Hematopoietic multipotent progenitor cell treated with erythropoietin and hydrocortisone succinate and interleukin-3 and kit ligand, for 4 days (in vitro differentiated cells): ENCODE measurements at regions not wholly inside any gene's neighbourhood (a gene's known extent, or its start where the extent isn't known, plus 50 kb on each side); places are given as distances from the start of the nearest gene placed in this dataset.
"Not testable (repeated sequence)": the region's sequence is repeated elsewhere in the genome, so short reads cannot be mapped to it uniquely, and the experiment has no call there.

Experiments
- DNase-seq: peaks from one replicate; pipeline ENCODE4 v3.0.0-alpha.2; 2015

- not testable (repeated sequence) for DNase-seq
Measured at GRCh38 chr2:111598944-111599343, 285.0 kb downstream of the ANAPC1 start.

GRCh38 chr2:111602259-111602658, 281.7 kb downstream of the ANAPC1 start:
- DNase-seq: not testable (repeated sequence)

- not testable (repeated sequence) for DNase-seq
Measured at GRCh38 chr2:111605798-111606197, 278.2 kb downstream of the ANAPC1 start.

GRCh38 chr2:111606632-111607031, 277.4 kb downstream of the ANAPC1 start:
- DNase-seq: not testable (repeated sequence)

- not testable (repeated sequence) for DNase-seq
Measured at GRCh38 chr2:111609146-111609844, 274.7 kb downstream of the ANAPC1 start.

GRCh38 chr2:111610035-111610434, 274.0 kb downstream of the ANAPC1 start:
- DNase-seq: not testable (repeated sequence)

GRCh38 chr2:111616651-111617218, 267.3 kb downstream of the ANAPC1 start:
- DNase-seq: no peak

GRCh38 chr2:111617299-111618225, 266.4 kb downstream of the ANAPC1 start:
- DNase-seq: no peak

GRCh38 chr2:111618226-111618977, 265.6 kb downstream of the ANAPC1 start:
- DNase-seq: peak; percentile 67

- DNase-seq: peak; percentile 59
Measured at GRCh38 chr2:111618978-111619902, 264.8 kb downstream of the ANAPC1 start.

- no peak for DNase-seq
Measured at GRCh38 chr2:111620281-111620680, 263.7 kb downstream of the ANAPC1 start.

GRCh38 chr2:111622859-111623258, 261.1 kb downstream of the ANAPC1 start:
- DNase-seq: no peak

GRCh38 chr2:111623380-111623779, 260.6 kb downstream of the ANAPC1 start:
- DNase-seq: no peak

- DNase-seq: peak; percentile 89
Measured at GRCh38 chr2:111624411-111625156, 259.4 kb downstream of the ANAPC1 start.

- not testable (repeated sequence) for DNase-seq
Measured at GRCh38 chr2:111625157-111625537, 258.8 kb downstream of the ANAPC1 start.

GRCh38 chr2:111626037-111626864, 257.7 kb downstream of the ANAPC1 start:
- DNase-seq: peak; percentile 84

- DNase-seq: no peak
Measured at GRCh38 chr2:111626865-111627163, 257.2 kb downstream of the ANAPC1 start.

GRCh38 chr2:111627256-111627655, 256.7 kb downstream of the ANAPC1 start:
- peak; percentile 45 for DNase-seq

GRCh38 chr2:111628221-111628620, 255.8 kb downstream of the ANAPC1 start:
- DNase-seq: no peak

GRCh38 chr2:111629983-111630382, 254.0 kb downstream of the ANAPC1 start:
- no peak for DNase-seq
